Glutamatergic neuron (in vitro differentiated cells): ENCODE measurements at regions not wholly inside any gene's neighbourhood (a gene's known extent, or its start where the extent isn't known, plus 50 kb on each side); places are given as distances from the start of the nearest gene placed in this dataset.

ENCODE experiments used
- DNase-seq: peaks from one replicate; pipeline ENCODE4 v3.0.0; 2022
- H3K27ac Mint-ChIP-seq: one replicate; pipeline ENCODE4 v1.8.0; 2020; ENCODE audit warnings: mild to moderate bottlenecking, mixed read lengths, inconsistent platforms; ENCODE audit not compliant: unreplicated experiment
- H3K27me3 Mint-ChIP-seq: one replicate; pipeline ENCODE4 v1.8.0; 2020; ENCODE audit warnings: mild to moderate bottlenecking, moderate library complexity, mixed read lengths, inconsistent platforms; ENCODE audit not compliant: unreplicated experiment
- H3K36me3 Mint-ChIP-seq: one replicate; pipeline ENCODE4 v1.8.0; 2020; ENCODE audit warnings: mild to moderate bottlenecking, mixed read lengths, inconsistent platforms; ENCODE audit not compliant: unreplicated experiment
- H3K4me1 Mint-ChIP-seq: one replicate; pipeline ENCODE4 v1.8.0; 2020; ENCODE audit warnings: mild to moderate bottlenecking, low read depth, mixed read lengths, inconsistent platforms; ENCODE audit not compliant: unreplicated experiment
- H3K4me3 Mint-ChIP-seq: one replicate; pipeline ENCODE4 v1.8.0; 2020; ENCODE audit warnings: mild to moderate bottlenecking, mixed read lengths, inconsistent platforms; ENCODE audit not compliant: unreplicated experiment
- H3K9me3 Mint-ChIP-seq: one replicate; pipeline ENCODE4 v1.8.0; 2020; ENCODE audit warnings: mild to moderate bottlenecking, moderate library complexity, mixed read lengths, inconsistent platforms; ENCODE audit not compliant: unreplicated experiment
- TF ChIP-seq, protein P1 (sequence below): fragments of 200-600 bp; sonication (generic); IDR thresholded peaks from one replicate; pipeline ENCODE4 v1.5.0; 2021; ENCODE audit not compliant: partially characterized antibody, unreplicated experiment

DNA sequence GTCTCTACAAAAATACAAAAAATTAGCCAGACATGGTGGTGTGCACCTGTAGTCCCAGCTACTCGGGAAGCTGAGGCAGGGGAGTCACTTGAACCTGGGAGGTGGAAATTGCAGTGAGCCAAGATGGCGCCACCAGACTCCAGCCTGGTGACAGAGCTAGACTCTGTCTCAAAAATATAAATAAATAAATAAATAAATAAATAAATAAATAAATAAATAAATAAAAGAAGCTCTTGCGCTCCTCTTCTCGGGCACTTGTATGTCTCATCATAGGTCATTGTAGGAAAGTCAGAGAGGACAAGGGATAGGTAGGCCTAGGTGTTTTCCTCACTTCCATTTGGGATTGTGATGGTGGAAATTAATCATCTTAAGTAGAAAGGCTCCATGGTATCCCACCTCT, 252.8 kb downstream of the PIK3R1 start:
- H3K4me3 Mint-ChIP-seq: no peak overlapping the region
- TF ChIP-seq, protein P1, sequence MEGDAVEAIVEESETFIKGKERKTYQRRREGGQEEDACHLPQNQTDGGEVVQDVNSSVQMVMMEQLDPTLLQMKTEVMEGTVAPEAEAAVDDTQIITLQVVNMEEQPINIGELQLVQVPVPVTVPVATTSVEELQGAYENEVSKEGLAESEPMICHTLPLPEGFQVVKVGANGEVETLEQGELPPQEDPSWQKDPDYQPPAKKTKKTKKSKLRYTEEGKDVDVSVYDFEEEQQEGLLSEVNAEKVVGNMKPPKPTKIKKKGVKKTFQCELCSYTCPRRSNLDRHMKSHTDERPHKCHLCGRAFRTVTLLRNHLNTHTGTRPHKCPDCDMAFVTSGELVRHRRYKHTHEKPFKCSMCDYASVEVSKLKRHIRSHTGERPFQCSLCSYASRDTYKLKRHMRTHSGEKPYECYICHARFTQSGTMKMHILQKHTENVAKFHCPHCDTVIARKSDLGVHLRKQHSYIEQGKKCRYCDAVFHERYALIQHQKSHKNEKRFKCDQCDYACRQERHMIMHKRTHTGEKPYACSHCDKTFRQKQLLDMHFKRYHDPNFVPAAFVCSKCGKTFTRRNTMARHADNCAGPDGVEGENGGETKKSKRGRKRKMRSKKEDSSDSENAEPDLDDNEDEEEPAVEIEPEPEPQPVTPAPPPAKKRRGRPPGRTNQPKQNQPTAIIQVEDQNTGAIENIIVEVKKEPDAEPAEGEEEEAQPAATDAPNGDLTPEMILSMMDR: no peak
- no peaks in the 10 kb centered on the region for H3K36me3 Mint-ChIP-seq
- no peak for DNase-seq
- no peaks in the 10 kb centered on the region for H3K4me1 Mint-ChIP-seq
- no peaks in the 10 kb centered on the region for H3K9me3 Mint-ChIP-seq
- no peak overlapping the region for H3K27ac Mint-ChIP-seq
- peaks cover 2% of the 10 kb centered on the region for H3K27me3 Mint-ChIP-seq

DNA sequence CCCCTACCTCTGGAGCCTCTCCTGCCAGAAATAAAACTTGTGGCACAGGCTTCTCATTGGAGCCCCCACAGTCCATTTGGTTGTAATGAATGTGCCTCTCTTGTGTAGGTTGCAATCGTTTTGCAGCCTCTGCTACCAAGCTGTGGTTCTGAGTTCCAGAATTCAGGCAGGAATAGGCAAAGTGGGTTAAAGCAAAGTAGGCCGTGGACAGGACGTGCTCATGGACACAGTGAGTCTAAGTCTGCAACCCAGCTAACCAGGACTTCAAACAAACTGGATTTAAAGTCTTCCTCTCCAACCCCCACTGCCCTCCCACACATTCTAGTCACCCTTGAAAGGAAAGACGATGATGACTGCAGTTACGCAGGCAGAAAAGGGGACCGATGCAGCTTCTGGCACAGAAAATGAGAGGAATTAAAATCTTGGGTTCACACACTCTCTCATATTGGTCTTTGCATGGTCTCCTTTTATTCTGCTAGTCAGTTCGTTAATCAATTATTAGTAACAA, 260.0 kb downstream of the PIK3R1 start:
- Mint-ChIP-seq H3K4me1 (peaks cover 24% of the 10 kb centered on the region), H3K9me3 (no peaks in the 10 kb centered on the region), H3K36me3 (no peaks in the 10 kb centered on the region), H3K4me3 (no peak overlapping the region), H3K27ac (no peak overlapping the region), H3K27me3 (peaks cover 4% of the 10 kb centered on the region)
- no peak for DNase-seq
- TF ChIP-seq, protein P1: no peak

DNA sequence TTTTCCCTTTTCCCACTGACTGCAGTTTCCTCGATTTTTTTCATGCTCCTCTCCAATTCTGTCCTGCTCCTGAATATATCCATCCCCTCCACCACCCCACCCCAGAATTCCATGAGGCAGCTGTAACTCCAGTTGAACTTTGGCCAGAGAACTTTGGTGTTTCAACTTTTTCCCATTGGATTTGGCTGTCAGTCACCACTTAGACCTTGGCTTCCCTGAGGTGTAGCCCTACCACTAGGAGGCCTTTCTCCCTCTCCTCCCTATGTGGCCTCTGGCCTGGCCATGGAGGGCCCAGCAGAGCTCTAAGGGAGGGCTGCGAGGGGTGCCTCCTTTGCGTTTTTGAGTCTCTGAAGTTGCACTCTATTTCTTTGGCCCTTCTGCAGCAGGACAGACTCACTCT, 261.3 kb downstream of the PIK3R1 start:
- TF ChIP-seq, protein P1: peak; percentile 6
- peaks cover 29% of the 10 kb centered on the region for H3K4me1 Mint-ChIP-seq
- no peak overlapping the region for H3K27ac Mint-ChIP-seq
- peaks cover 4% of the 10 kb centered on the region for H3K27me3 Mint-ChIP-seq
- no peak overlapping the region for H3K4me3 Mint-ChIP-seq
- no peaks in the 10 kb centered on the region for H3K36me3 Mint-ChIP-seq
- DNase-seq: no peak
- H3K9me3 Mint-ChIP-seq: no peaks in the 10 kb centered on the region

DNA sequence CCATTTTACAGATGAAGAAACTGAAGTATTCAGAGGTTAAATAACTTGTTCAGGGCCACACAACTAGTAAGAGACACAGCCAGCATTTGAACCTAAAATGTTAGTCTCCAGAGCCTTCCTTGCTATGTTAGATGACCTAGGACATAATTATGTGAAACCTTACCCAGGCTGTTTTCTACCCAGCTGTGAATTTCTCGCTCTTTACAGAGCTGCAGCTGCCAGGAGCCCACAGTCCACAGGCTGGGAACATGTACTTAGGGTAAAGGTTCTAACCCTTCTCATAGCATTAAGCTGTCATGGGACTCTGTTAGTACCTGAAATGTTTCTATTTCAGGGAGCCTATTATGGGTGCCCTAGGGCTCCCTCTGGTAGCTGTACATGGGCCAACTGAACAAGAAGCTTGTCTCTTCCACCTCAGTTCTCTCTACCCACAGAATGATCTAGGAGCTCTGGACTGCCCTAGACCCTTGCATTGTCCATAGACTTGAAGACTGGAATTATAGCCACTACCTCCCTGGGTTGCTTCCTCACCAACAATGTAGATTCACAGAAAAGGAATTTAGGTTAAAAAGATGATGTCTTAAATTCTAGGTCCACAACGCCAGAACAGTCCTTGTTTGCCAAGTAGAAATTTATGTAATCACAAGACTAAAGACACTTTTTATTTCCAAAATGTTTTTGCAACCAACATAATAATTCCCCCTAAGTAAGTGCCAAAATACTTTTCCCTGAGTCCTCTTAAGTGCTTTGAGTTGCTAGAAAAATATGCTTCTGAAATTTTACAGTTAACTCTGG, 262.9 kb downstream of the PIK3R1 start:
- H3K27ac Mint-ChIP-seq: no peak overlapping the region
- H3K4me3 Mint-ChIP-seq: no peak overlapping the region
- H3K27me3 Mint-ChIP-seq: peaks cover 7% of the 10 kb centered on the region
- no peaks in the 10 kb centered on the region for H3K9me3 Mint-ChIP-seq
- peaks cover 42% of the 10 kb centered on the region for H3K4me1 Mint-ChIP-seq
- DNase-seq: no peak
- H3K36me3 Mint-ChIP-seq: no peaks in the 10 kb centered on the region
- TF ChIP-seq, protein P1: no peak

DNA sequence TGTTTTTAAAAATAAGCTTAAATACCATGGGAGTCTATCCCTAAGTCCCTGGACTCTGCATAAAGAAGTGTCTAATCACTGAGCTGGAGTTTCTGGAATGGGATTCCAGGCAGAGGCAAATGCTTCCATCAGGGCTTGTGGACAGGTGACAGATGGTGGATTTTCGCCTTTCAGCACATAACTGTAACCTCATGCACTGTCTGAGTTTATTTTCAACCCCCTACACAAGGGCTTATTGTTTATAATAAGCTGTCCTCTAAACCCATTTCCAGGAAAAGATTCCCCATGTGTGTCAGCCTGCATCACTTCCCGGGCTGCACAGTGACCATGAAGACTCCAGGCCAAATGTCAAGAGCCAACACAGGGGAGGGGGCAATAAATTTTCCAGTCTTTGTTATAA, 264.0 kb downstream of the PIK3R1 start:
- H3K27ac Mint-ChIP-seq: peak overlapping the region; percentile 23
- peaks cover 42% of the 10 kb centered on the region for H3K4me1 Mint-ChIP-seq
- DNase-seq: no peak
- H3K36me3 Mint-ChIP-seq: no peaks in the 10 kb centered on the region
- TF ChIP-seq, protein P1: no peak
- no peaks in the 10 kb centered on the region for H3K9me3 Mint-ChIP-seq
- H3K27me3 Mint-ChIP-seq: peaks cover 7% of the 10 kb centered on the region
- no peak overlapping the region for H3K4me3 Mint-ChIP-seq
